ENCODE measurements at regions not wholly inside any gene's neighbourhood (a gene's known extent, or its start where the extent isn't known, plus 50 kb on each side); places are given as distances from the start of the nearest gene placed in this dataset.

DNA sequence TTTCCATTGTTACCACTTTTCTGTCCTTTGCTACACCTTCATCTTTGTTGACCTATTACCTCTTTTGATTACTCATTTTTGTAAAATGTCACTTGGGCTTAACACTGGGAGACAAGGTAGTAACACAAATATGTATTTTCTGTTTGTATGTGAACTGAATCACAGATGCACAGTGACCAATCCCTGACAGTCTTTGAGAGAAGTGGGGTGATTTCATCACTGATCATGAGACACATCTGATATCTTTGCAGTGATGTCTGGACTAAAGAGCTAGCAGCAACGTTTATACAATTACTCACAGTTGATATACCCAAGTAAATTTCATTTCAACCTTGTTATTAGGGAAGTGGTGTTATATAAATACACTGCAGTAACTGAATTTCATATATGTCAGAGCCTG is 1397.4 kb upstream of the SPRY2 start:
- Histone ChIP-seq H4K20me1 (replicated peaks; ENCODE audit: control insufficient read depth, extremely low read depth, insufficient read depth, low read length) (no peaks in the 10 kb centered on the region), H3K9me1 (replicated peaks; ENCODE audit: control insufficient read depth, extremely low read depth, insufficient read depth, low read length) (no peaks in the 10 kb centered on the region), H3K27ac (ENCODE audit: insufficient read depth, low read depth, low read length) (no peak overlapping the region), H3K4me3 (replicated peaks in 1 of 3; ENCODE audit: insufficient read depth in 1 of 3, low read depth in 1 of 3, low read length in 3 of 3) (no peak overlapping the region), H3K9me3 (replicated peaks; ENCODE audit: control insufficient read depth, insufficient read depth, low read length) (peaks cover 5% of the 10 kb centered on the region), H3K79me2 (ENCODE audit: control insufficient read depth, insufficient read depth, low read length) (no peaks in the 10 kb centered on the region), H3K36me3 (ENCODE audit: control insufficient read depth in 2 of 2, extremely low read depth in 1 of 2, insufficient read depth in 2 of 2, low read length in 2 of 2) (no peaks in the 10 kb centered on the region), H3K4me2 (ENCODE audit: insufficient read depth, low read length) (no peak overlapping the region), H3K9ac (replicated peaks; ENCODE audit: extremely low read depth, insufficient read depth, low read length) (no peak overlapping the region), H3K4me1 (ENCODE audit: control insufficient read depth, extremely low read depth, insufficient read depth, low read length) (no peaks in the 10 kb centered on the region), H3K27me3 (ENCODE audit: control insufficient read depth in 2 of 2, insufficient read depth in 2 of 2, low read length in 2 of 2) (no peaks in the 10 kb centered on the region), H2AFZ (ENCODE audit: low read depth, low read length) (no peak overlapping the region)
- BruUV-seq (replicated peaks) = no TSS peak
- CTCF ChIA-PET = no interaction called here
- POLR2A ChIA-PET = no interaction called here
- intact Hi-C loops (cut with micrococcal nuclease) (no loop called here), dilution Hi-C loops (cut with MboI; ENCODE audit: extremely low pct_ligation_motif_present, low sequenced_read_pairs) (no loop called here)
- TF ChIP-seq POLR2A (IDR thresholded peaks at IDR 0.05; ENCODE audit: low read depth, low read length) = no peak
- no peak for TF ChIP-seq CTCF (IDR thresholded peaks at IDR 0.05; ENCODE audit: extremely low read depth in 1 of 2, insufficient read depth in 1 of 2, low read depth in 1 of 2, low read length in 2 of 2)
- no peak for TF ChIP-seq POLR2AphosphoS5 (IDR thresholded peaks at IDR 0.05; ENCODE audit: insufficient read depth, low read depth, low read length)
- no peak for TF ChIP-seq GATA2 (IDR thresholded peaks at IDR 0.05; ENCODE audit: insufficient read depth, insufficient read length, low read depth, low read length)
- no peak for TF ChIP-seq JUN (IDR thresholded peaks at IDR 0.05; ENCODE audit: borderline replicate concordance, insufficient read depth, insufficient read length, low read depth)
- TF ChIP-seq MAX (IDR thresholded peaks at IDR 0.05; ENCODE audit: insufficient read depth, insufficient read length) = no peak
- TF ChIP-seq FOS (IDR thresholded peaks at IDR 0.05; ENCODE audit: borderline replicate concordance, insufficient read depth, low read length) = no peak
- TF ChIP-seq MYC (IDR thresholded peaks at IDR 0.05; ENCODE audit: low read depth, low read length) = no peak
- no peak for TF ChIP-seq EZH2 (IDR thresholded peaks at IDR 0.05; ENCODE audit: borderline replicate concordance, low read depth, low read length, severe bottlenecking)
- FAIRE-seq (no peak), DNase-seq (ENCODE audit: low read depth, low spot score) (no peak)

Measured in endothelial cell of umbilical vein (primary cell).